ENCODE measurements at regions not wholly inside any gene's neighbourhood (a gene's known extent, or its start where the extent isn't known, plus 50 kb on each side); places are given as distances from the start of the nearest gene placed in this dataset.
"Not testable (repeated sequence)": the region's sequence is repeated elsewhere in the genome, so short reads cannot be mapped to it uniquely, and the experiment has no call there.

DNA sequence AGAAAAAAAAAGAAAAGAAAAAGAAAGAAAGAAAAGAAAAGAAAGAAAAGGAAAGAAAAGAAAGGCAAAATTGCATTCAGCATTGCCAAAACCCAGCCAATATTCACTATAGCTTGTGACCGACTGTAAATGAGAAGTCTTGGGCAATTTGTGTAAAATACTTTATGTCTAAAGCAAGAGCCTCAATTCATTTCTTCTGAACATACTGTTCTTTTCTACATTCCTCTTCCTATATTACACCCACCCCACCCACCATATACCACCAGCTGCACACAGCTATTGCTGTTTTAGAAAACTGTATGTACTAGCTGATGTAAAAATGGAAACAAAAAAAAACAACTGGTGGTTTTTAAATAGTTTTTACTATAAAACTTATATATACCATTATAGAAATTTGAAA, 156.9 kb upstream of the TTC29 start:
- no peak for DNase-seq (ENCODE audit: low spot score)

DNA sequence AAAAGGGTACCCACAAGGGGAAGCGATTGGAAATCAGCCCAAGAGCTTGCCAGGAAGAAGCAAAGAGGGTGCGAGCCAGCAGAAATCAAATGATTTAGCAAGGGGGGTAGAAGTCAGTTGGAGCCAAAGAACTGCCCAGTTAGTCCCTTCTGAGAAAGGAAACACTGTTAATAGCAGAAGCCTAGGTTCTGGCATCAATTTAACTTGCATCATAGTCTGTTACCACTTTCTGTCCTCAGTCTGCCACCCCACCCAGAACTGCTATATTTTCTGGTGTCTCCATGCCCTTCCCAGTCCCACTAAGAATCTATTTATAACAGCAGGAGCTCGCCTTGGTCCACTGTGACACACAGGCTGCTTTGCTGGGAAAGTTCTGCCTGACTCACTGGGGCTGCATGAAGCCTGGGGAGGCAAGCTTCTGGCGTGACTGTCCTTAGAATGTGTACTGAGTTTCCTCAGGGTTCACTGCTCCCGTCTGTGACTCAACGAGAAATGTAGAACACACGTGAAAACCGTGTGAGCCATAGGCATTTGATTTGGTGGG, 157.8 kb upstream of the TTC29 start:
- no peak for DNase-seq (ENCODE audit: low spot score)

- DNase-seq (ENCODE audit: low spot score) = no peak
These were observed 159.1 kb upstream of the TTC29 start for GRCh38 chr4:147104768-147105167.

- DNase-seq (ENCODE audit: low spot score) = no peak
These were observed 162.7 kb upstream of the TTC29 start for GRCh38 chr4:147108409-147108808.

DNA sequence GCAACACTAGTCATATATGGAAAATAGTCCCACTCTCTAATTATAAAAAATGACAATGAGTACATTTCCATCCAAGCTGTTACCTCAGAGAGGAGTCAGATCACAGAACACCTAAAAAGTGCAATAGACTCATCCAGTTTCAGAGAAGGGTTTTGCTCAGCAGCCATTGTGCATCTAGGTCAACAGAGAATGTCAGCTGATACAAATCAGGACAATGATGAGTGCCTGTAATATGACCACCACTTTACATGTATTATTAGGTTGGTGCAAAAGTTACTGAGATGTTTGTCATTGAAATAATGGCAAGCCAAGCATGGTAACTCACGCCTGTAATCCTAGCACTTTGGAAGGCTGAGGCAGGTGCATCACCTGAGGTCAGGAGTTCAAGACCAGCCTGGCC, 164.1 kb upstream of the TTC29 start:
- no peak for DNase-seq (ENCODE audit: low spot score)

- no peak for DNase-seq (ENCODE audit: low spot score)
These were observed 165.1 kb upstream of the TTC29 start for GRCh38 chr4:147110473-147111367.

- not testable (repeated sequence) for DNase-seq (ENCODE audit: low spot score)
These were observed 166.5 kb upstream of the TTC29 start for GRCh38 chr4:147112196-147112595.

- no peak for DNase-seq (ENCODE audit: low spot score)
These were observed 171.8 kb upstream of the TTC29 start for GRCh38 chr4:147117431-147117830.

DNA sequence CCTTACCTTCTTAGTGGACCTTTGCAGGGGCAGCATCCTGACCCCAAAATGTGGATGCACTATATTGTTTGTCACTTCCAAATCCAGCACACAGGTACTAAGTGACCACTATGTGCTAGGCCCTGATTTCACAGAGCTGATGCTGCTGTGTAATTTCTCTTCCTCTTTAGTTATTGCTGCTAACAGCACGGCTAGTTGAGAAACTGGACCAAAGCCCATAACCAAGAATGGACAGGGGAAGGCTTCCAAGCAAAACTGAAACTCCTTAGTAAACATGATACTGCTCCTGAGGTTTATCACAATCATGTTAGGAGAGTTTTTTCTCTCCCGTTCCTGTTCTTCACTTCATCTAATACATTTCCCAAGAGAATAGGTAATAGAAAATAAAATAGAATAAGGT, 172.9 kb upstream of the TTC29 start:
- no peak for DNase-seq (ENCODE audit: low spot score)

DNA sequence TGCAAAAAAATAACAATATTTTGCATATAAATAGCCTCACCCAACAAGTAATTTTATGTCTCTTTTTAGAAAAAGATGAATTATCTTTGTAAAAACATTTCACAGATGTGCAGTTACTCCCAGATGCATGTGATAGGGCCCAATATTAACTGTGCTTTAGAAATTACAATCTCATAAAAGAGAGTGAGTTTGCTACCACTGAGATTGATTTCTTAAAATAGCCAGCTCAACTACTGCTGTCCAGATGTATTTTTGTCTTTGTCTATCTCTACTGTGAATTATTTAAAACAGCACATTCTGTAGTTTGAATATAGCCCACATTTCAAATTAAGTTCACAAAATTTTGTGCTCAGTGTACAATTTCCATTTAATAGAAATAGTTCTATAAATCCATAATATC, 177.0 kb upstream of the TTC29 start:
- DNase-seq (ENCODE audit: low spot score) = no peak

DNA sequence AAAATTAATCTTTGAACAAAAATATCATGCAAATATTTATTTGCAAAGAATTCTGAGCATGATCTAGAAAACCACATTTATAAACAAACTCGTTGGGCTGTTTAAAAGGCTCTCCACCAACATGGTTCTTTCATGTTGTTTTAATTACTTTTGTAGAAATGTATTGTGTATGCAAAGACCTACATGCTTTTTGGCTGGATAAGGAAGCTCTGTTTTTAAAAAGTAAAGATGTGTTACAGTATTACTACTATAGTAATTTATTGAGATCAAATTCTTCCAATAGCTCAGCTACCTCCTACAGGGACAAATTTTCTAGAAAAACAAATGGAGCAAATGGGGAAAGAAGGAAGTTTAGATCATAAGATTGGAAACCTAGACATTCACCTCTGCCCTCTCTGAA, 177.5 kb upstream of the TTC29 start:
- no peak for DNase-seq (ENCODE audit: low spot score)

GRCh38 chr4:147128787-147129186, 183.1 kb upstream of the TTC29 start:
- DNase-seq (ENCODE audit: low spot score) = no peak

GRCh38 chr4:147129687-147130086, 184.0 kb upstream of the TTC29 start:
- no peak for DNase-seq (ENCODE audit: low spot score)

- no peak for DNase-seq (ENCODE audit: low spot score)
These were observed 189.0 kb upstream of the TTC29 start for GRCh38 chr4:147134536-147135210.

DNA sequence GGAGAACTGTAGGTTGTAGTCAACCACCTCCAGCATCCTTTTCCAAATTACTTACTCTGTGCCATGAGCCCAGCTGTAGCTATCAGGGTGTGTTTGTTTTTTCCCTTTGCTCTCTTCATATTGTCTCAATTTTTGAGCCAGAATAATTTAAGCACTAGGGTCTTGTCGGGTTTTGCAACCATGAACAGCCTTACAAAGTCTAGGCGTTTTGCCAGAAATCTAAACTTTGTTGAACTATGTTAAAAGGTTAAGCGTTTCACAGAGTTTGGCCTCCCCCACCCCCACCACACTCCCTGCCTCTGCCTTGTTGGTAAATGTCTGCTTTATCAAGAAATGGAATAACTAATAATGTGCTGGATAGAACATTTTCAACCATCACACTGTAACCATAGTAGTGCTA, 190.6 kb upstream of the TTC29 start:
- DNase-seq (ENCODE audit: low spot score) = no peak

GRCh38 chr4:147136751-147137150, 191.1 kb upstream of the TTC29 start:
- DNase-seq (ENCODE audit: low spot score) = no peak

- no peak for DNase-seq (ENCODE audit: low spot score)
These were observed 191.6 kb upstream of the TTC29 start for GRCh38 chr4:147137280-147137679.

DNA sequence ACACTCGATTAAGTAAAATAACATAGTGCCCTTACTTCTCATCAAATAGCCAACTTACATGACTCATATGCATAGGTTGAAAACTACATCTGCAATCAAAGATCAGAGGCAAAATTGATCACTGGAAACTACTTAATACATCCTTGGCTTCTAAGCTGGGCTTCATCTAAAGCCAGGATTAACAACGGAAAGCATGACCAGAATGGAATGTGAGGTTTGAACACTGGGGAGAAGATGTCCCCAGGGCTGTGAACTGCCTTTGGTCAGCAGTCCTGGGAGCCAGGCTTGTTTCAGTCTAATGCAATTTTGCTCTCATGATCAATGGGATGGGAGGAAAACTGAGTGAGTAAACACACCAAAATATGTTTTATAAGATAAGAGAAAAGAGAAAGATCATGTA, 192.5 kb upstream of the TTC29 start:
- no peak for DNase-seq (ENCODE audit: low spot score)

DNA sequence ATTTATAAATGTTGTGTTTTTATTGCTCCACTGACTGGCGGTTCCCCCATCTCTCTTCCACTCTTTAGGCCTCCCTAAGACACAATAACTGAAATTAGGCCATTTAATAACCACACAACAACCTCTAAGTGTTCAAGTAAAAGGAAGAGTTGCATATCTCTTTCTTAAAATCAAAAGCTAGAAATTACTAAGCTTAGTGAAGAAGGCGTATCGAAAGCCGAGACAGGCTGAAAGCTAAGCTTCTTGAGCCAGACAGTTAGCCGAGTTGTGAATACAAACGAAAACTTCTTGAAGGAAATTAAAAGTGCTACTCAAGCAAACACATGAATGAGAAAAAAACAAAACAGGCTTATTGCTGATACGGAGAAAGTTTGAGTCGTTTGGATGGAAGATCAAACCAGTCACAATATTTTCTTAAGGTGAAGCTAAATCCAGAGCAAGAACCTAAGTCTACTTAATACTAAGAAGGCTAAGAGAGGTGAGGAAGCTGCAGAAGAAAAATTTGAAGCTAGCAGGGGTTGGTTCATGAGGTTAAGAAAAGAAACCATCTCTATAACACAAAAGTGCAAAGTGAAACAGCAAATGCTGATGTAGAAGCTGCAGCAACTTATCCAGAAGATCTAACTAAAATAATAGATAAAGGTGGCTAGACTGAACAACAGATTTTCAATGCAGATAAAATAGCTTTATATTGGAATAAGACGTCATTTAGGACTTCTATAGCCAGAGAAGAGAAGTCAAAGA, 194.0 kb upstream of the TTC29 start:
- peak; percentile 15 for DNase-seq (ENCODE audit: low spot score)

DNA sequence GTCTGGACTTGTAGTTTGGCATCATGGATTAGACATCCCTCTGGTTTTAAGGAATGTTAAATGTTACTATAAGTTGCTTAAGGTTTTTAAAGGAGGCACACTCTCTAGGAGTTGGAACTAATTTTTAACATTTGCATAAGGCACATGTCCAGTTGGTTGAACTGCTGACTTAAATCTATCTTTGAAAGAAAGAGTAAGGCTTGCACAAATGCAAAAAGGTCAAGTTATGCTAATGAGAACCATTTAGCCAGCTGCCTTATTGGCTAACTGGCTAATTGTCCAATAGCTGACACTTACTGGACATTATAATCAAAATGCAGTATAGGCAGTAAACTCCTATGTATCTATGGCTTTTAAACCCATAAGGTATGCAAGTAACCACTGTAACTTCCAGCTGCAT, 206.1 kb upstream of the TTC29 start:
- DNase-seq (ENCODE audit: low spot score) = no peak

DNA sequence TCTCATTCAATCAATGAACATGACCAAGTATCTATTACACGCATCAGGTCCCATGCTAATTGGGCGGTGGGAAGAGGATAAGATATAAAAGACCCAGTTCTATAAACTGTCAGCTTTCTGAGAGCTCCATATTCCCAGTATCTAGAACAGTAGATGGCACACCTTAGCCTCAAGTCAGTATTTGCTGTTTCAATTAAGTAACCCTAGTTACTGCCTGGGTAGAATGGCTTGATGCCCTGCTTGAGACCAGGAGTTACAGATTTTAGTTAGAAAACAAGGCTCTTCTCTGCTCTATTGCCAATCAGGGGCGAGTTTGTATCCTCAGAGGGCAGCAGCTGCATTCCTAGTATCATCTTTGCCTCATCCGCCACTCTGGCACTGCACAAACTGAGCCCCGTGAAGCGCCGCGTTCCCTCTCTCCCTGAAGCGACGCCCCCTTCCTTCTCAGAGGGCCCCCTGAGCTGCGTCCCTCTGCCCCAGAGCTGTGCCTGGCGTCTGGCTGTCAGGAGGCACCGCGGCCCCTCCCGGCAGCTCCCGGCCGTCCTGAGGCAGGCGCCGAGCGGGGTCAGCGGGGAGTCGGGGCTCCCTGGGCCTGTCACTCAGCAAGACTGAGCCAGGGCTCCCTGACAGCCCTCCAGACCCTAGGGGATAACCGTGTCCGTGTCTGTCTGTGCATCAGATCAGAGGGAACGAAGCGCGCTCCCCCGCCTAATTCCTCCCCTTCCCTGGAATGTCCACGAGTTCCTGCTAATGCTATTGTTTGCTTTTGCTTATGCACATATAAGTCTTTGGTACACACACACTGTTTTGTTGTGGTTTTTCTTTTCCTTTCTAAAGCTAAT, 212.4 kb upstream of the TTC29 start:
- DNase-seq (ENCODE audit: low spot score) = no peak
